ENCODE measurements at regions not wholly inside any gene's neighbourhood (a gene's known extent, or its start where the extent isn't known, plus 50 kb on each side); places are given as distances from the start of the nearest gene placed in this dataset.

GRCh38 chr6:17047889-17048288 is 54.0 kb upstream of the STMND1 start:
- no peak for DNase-seq

- DNase-seq, result peak; percentile 25
Observed at GRCh38 chr6:17045581-17046322, 56.1 kb upstream of the STMND1 start.

GRCh38 chr6:17043148-17043522 is 58.7 kb upstream of the STMND1 start:
- DNase-seq, result no peak

- peak; percentile 32 for DNase-seq
Observed at GRCh38 chr6:17042422-17043147, 59.3 kb upstream of the STMND1 start.

GRCh38 chr6:17039266-17039665 is 62.6 kb upstream of the STMND1 start:
- no peak for DNase-seq

- no peak for DNase-seq
Observed at GRCh38 chr6:17038316-17038715, 63.5 kb upstream of the STMND1 start.

- no peak for DNase-seq
Observed at GRCh38 chr6:17036065-17036393, 65.8 kb upstream of the STMND1 start.

- DNase-seq, result no peak
Observed at GRCh38 chr6:17035257-17036064, 66.4 kb upstream of the STMND1 start.

- no peak for DNase-seq
Observed at GRCh38 chr6:17033746-17034145, 68.1 kb upstream of the STMND1 start.

GRCh38 chr6:17032988-17033634 is 68.7 kb upstream of the STMND1 start:
- peak; percentile 60 for DNase-seq

GRCh38 chr6:17032590-17032987 is 69.3 kb upstream of the STMND1 start:
- DNase-seq, result no peak

GRCh38 chr6:17031961-17032360 is 69.9 kb upstream of the STMND1 start:
- DNase-seq, result peak; percentile 22

- DNase-seq, result no peak
Observed at GRCh38 chr6:17027441-17027840, 74.4 kb upstream of the STMND1 start.

- DNase-seq, result no peak
Observed at GRCh38 chr6:17022604-17023003, 79.2 kb upstream of the STMND1 start.

GRCh38 chr6:17021539-17021889 is 80.3 kb upstream of the STMND1 start:
- no peak for DNase-seq

GRCh38 chr6:17020889-17021538 is 80.8 kb upstream of the STMND1 start:
- no peak for DNase-seq

- DNase-seq, result no peak
Observed at GRCh38 chr6:17018425-17018824, 83.4 kb upstream of the STMND1 start.

GRCh38 chr6:17017416-17017815 is 84.4 kb upstream of the STMND1 start:
- no peak for DNase-seq

- DNase-seq, result peak; percentile 38
Observed at GRCh38 chr6:17015551-17016381, 86.1 kb upstream of the STMND1 start.

GRCh38 chr6:17015144-17015543 is 86.7 kb upstream of the STMND1 start:
- DNase-seq, result no peak

- no peak for DNase-seq
Observed at GRCh38 chr6:17013701-17014100, 88.1 kb upstream of the STMND1 start.

Data from occipital lobe (tissue), 1 donor.